ENCODE measurements at regions not wholly inside any gene's neighbourhood (a gene's known extent, or its start where the extent isn't known, plus 50 kb on each side); places are given as distances from the start of the nearest gene placed in this dataset.

DNA sequence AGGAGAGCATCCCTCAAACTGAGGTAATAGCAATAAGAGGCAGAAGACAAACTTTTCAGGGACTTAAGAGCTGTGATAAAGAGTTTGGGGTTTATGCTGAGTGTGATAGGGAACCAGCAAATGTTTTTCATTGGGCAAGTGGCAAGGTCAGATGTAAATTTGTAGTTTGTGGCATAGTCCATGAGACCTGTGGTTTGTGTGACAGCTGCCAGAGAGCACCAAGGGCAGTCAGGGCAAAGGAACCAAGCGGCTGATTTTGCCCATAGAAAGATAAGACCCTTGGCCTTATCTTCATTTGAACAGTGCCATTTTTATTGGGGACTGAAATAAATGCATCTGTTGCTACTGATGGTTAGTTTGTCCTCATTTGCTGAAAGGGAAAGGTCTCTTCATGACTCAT, 220.3 kb downstream of the LRRN1 start:
- H3K9ac ChIP-seq: no peak overlapping the region
- no peaks in the 10 kb centered on the region for H4K20me1 ChIP-seq (ENCODE audit: insufficient read depth)
- H3K9me2 ChIP-seq: no peaks in the 10 kb centered on the region
- H3K27me3 ChIP-seq (ENCODE audit: insufficient read depth): no peaks in the 10 kb centered on the region
- H3K36me3 ChIP-seq (replicated peaks in 1 of 2; ENCODE audit: control insufficient read depth in 1 of 2, insufficient read depth in 2 of 2, low read length in 1 of 2): no peaks in the 10 kb centered on the region
- no peak overlapping the region for H2AFZ ChIP-seq (ENCODE audit: low read depth)
- H3K9me3 ChIP-seq: no peaks in the 10 kb centered on the region
- no peak for TF ChIP-seq RFX5 (IDR thresholded peaks at IDR 0.05; ENCODE audit: low read length)
- TF ChIP-seq RAD21 (IDR thresholded peaks at IDR 0.05; ENCODE audit: low read length): no peak
- no peak for TF ChIP-seq MEF2A (IDR thresholded peaks at IDR 0.05; ENCODE audit: borderline replicate concordance, low read depth)
- no peak for TF ChIP-seq RXRA (IDR thresholded peaks at IDR 0.05; ENCODE audit: borderline replicate concordance, low read depth)
- no peak for TF ChIP-seq USF2 (IDR thresholded peaks at IDR 0.05; ENCODE audit: borderline replicate concordance, low read depth, low read length)
- TF ChIP-seq, protein P1, sequence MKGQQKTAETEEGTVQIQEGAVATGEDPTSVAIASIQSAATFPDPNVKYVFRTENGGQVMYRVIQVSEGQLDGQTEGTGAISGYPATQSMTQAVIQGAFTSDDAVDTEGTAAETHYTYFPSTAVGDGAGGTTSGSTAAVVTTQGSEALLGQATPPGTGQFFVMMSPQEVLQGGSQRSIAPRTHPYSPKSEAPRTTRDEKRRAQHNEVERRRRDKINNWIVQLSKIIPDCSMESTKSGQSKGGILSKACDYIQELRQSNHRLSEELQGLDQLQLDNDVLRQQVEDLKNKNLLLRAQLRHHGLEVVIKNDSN (IDR thresholded peaks at IDR 0.05; ENCODE audit: borderline replicate concordance, low read depth): no peak
- no peak for TF ChIP-seq TAF1 (IDR thresholded peaks at IDR 0.05; ENCODE audit: borderline replicate concordance, low read depth, low read length)
- no peak for TF ChIP-seq NFIC (IDR thresholded peaks at IDR 0.05; ENCODE audit: borderline replicate concordance)
- no peak for TF ChIP-seq JUND (IDR thresholded peaks at IDR 0.05)
- TF ChIP-seq TCF12 (IDR thresholded peaks at IDR 0.05): no peak
- TF ChIP-seq SMC3 (IDR thresholded peaks at IDR 0.05; ENCODE audit: low read depth, low read length): no peak
- TF ChIP-seq GATA2 (CRISPR knock-in tag; IDR thresholded peaks at IDR 0.05): no peak
- no peak for TF ChIP-seq IRF3 (IDR thresholded peaks at IDR 0.05; ENCODE audit: low read depth, low read length)
- no peak for TF ChIP-seq EZH2phosphoT487 (IDR thresholded peaks at IDR 0.05; ENCODE audit: borderline replicate concordance, low read depth)
- TF ChIP-seq, protein P2, sequence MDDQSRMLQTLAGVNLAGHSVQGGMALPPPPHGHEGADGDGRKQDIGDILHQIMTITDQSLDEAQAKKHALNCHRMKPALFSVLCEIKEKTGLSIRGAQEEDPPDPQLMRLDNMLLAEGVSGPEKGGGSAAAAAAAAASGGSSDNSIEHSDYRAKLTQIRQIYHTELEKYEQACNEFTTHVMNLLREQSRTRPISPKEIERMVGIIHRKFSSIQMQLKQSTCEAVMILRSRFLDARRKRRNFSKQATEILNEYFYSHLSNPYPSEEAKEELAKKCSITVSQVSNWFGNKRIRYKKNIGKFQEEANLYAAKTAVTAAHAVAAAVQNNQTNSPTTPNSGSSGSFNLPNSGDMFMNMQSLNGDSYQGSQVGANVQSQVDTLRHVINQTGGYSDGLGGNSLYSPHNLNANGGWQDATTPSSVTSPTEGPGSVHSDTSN (IDR thresholded peaks at IDR 0.05): no peak
- TF ChIP-seq FOXM1 (IDR thresholded peaks at IDR 0.05; ENCODE audit: low read depth): no peak
- no peak for TF ChIP-seq ZBTB33 (IDR thresholded peaks at IDR 0.05; ENCODE audit: borderline replicate concordance, low read depth)
- TF ChIP-seq, protein P3, sequence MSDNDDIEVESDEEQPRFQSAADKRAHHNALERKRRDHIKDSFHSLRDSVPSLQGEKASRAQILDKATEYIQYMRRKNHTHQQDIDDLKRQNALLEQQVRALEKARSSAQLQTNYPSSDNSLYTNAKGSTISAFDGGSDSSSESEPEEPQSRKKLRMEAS (IDR thresholded peaks at IDR 0.05; ENCODE audit: low read depth): no peak
- TF ChIP-seq FOSL2 (IDR thresholded peaks at IDR 0.05; ENCODE audit: borderline replicate concordance, low read depth): no peak
- no peaks in the 10 kb centered on the region for H3K79me2 ChIP-seq (ENCODE audit: insufficient read depth)
- ChIA-PET CTCF (no interaction called here), POLR2A (no interaction called here)
- H3K4me1 ChIP-seq (ENCODE audit: control insufficient read depth in 1 of 2, insufficient read depth in 2 of 2, low read depth in 1 of 2, low read length in 1 of 2): no peaks in the 10 kb centered on the region
- H3K27ac ChIP-seq (ENCODE audit: low read depth in 2 of 2, low read length in 1 of 2): no peak overlapping the region
- H3K4me2 ChIP-seq: no peak overlapping the region
- 13% methylated on average over 1 of the region's 1 CpG for WGBS (ENCODE audit: low lambda C conversion rate)
- no peak for DNase-seq
- H3K4me3 ChIP-seq (ENCODE audit: low read depth in 2 of 2, low read length in 1 of 2): no peak overlapping the region
- H3F3A ChIP-seq (replicated peaks; ENCODE audit: insufficient read depth): no peaks in the 10 kb centered on the region
